ENCODE measurements at regions not wholly inside any gene's neighbourhood (a gene's known extent, or its start where the extent isn't known, plus 50 kb on each side); places are given as distances from the start of the nearest gene placed in this dataset.

- WGBS = 94% methylated on average over 6 of the region's 6 CpGs
- no peak overlapping the region for H3K9ac ChIP-seq (ENCODE audit: low read depth, low read length)
- H3K9me3 ChIP-seq (ENCODE audit: insufficient read depth, low read depth, low read length) = no peaks in the 10 kb centered on the region
- H3K27me3 ChIP-seq (ENCODE audit: insufficient read depth, low read length) = no peaks in the 10 kb centered on the region
- no peak overlapping the region for H3K4me3 ChIP-seq (ENCODE audit: low read length)
- no peak overlapping the region for H3K27ac ChIP-seq (ENCODE audit: low read depth, low read length)
- peaks cover 5% of the 10 kb centered on the region; the same call in 1 of the 2 replicates for H3K4me1 ChIP-seq (ENCODE audit: insufficient read depth, low read length)
- H3K36me3 ChIP-seq (ENCODE audit: insufficient read depth, low read length) = no peaks in the 10 kb centered on the region
Observed at GRCh38 chr7:18153183-18153748, 125.6 kb upstream of the PRPS1L1 start.

GRCh38 chr7:18154726-18155125 lies 127.1 kb upstream of the PRPS1L1 start:
- 75% methylated on average over 4 of the region's 5 CpGs for WGBS
- Histone ChIP-seq H3K27me3 (ENCODE audit: insufficient read depth, low read length) (no peaks in the 10 kb centered on the region), H3K4me3 (ENCODE audit: low read length) (no peak overlapping the region), H3K27ac (ENCODE audit: low read depth, low read length) (no peak overlapping the region), H3K9ac (ENCODE audit: low read depth, low read length) (no peak overlapping the region), H3K4me1 (ENCODE audit: insufficient read depth, low read length) (peaks cover 5% of the 10 kb centered on the region; the same call in 1 of the 2 replicates), H3K9me3 (ENCODE audit: insufficient read depth, low read depth, low read length) (no peaks in the 10 kb centered on the region), H3K36me3 (ENCODE audit: insufficient read depth, low read length) (no peaks in the 10 kb centered on the region)

GRCh38 chr7:18157233-18157632 lies 129.6 kb upstream of the PRPS1L1 start:
- Histone ChIP-seq H3K36me3 (ENCODE audit: insufficient read depth, low read length) (no peaks in the 10 kb centered on the region), H3K27me3 (ENCODE audit: insufficient read depth, low read length) (no peaks in the 10 kb centered on the region), H3K4me1 (ENCODE audit: insufficient read depth, low read length) (peaks cover 5% of the 10 kb centered on the region; the same call in 1 of the 2 replicates), H3K27ac (ENCODE audit: low read depth, low read length) (no peak overlapping the region), H3K9ac (ENCODE audit: low read depth, low read length) (no peak overlapping the region), H3K4me3 (ENCODE audit: low read length) (no peak overlapping the region), H3K9me3 (ENCODE audit: insufficient read depth, low read depth, low read length) (no peaks in the 10 kb centered on the region)
- WGBS = 97% methylated on average over 1 of the region's 1 CpG

- Histone ChIP-seq H3K9ac (ENCODE audit: low read depth, low read length) (no peak overlapping the region), H3K27me3 (ENCODE audit: insufficient read depth, low read length) (no peaks in the 10 kb centered on the region), H3K9me3 (ENCODE audit: insufficient read depth, low read depth, low read length) (no peaks in the 10 kb centered on the region), H3K27ac (ENCODE audit: low read depth, low read length) (no peak overlapping the region), H3K4me3 (ENCODE audit: low read length) (no peak overlapping the region), H3K36me3 (ENCODE audit: insufficient read depth, low read length) (no peaks in the 10 kb centered on the region), H3K4me1 (ENCODE audit: insufficient read depth, low read length) (no peaks in the 10 kb centered on the region)
- WGBS = 91% methylated on average over 1 of the region's 1 CpG
Observed at GRCh38 chr7:18162657-18163056, 135.0 kb upstream of the PRPS1L1 start.

GRCh38 chr7:18163091-18163490 lies 135.4 kb upstream of the PRPS1L1 start:
- Histone ChIP-seq H3K27ac (ENCODE audit: low read depth, low read length) (no peak overlapping the region), H3K27me3 (ENCODE audit: insufficient read depth, low read length) (no peaks in the 10 kb centered on the region), H3K4me1 (ENCODE audit: insufficient read depth, low read length) (no peaks in the 10 kb centered on the region), H3K4me3 (ENCODE audit: low read length) (no peak overlapping the region), H3K9ac (ENCODE audit: low read depth, low read length) (no peak overlapping the region), H3K36me3 (ENCODE audit: insufficient read depth, low read length) (no peaks in the 10 kb centered on the region), H3K9me3 (ENCODE audit: insufficient read depth, low read depth, low read length) (no peaks in the 10 kb centered on the region)
- WGBS = 95% methylated on average over 3 of the region's 3 CpGs

- Histone ChIP-seq H3K27ac (ENCODE audit: low read depth, low read length) (no peak overlapping the region), H3K27me3 (ENCODE audit: insufficient read depth, low read length) (no peaks in the 10 kb centered on the region), H3K9ac (ENCODE audit: low read depth, low read length) (no peak overlapping the region), H3K4me1 (ENCODE audit: insufficient read depth, low read length) (no peaks in the 10 kb centered on the region), H3K36me3 (ENCODE audit: insufficient read depth, low read length) (no peaks in the 10 kb centered on the region), H3K9me3 (ENCODE audit: insufficient read depth, low read depth, low read length) (no peaks in the 10 kb centered on the region), H3K4me3 (ENCODE audit: low read length) (no peak overlapping the region)
- 60% methylated on average over 1 of the region's 1 CpG for WGBS
Observed at GRCh38 chr7:18165166-18165565, 137.5 kb upstream of the PRPS1L1 start.

- H3K36me3 ChIP-seq (ENCODE audit: insufficient read depth, low read length) = no peaks in the 10 kb centered on the region
- no peaks in the 10 kb centered on the region for H3K27me3 ChIP-seq (ENCODE audit: insufficient read depth, low read length)
- WGBS = 97% methylated on average over 2 of the region's 3 CpGs
- H3K4me3 ChIP-seq (ENCODE audit: low read length) = no peak overlapping the region
- H3K9ac ChIP-seq (ENCODE audit: low read depth, low read length) = no peak overlapping the region
- H3K4me1 ChIP-seq (ENCODE audit: insufficient read depth, low read length) = no peaks in the 10 kb centered on the region
- no peaks in the 10 kb centered on the region for H3K9me3 ChIP-seq (ENCODE audit: insufficient read depth, low read depth, low read length)
- H3K27ac ChIP-seq (ENCODE audit: low read depth, low read length) = no peak overlapping the region
Observed at GRCh38 chr7:18166002-18166401, 138.4 kb upstream of the PRPS1L1 start.

- Histone ChIP-seq H3K36me3 (ENCODE audit: insufficient read depth, low read length) (no peaks in the 10 kb centered on the region), H3K9me3 (ENCODE audit: insufficient read depth, low read depth, low read length) (no peaks in the 10 kb centered on the region), H3K4me3 (ENCODE audit: low read length) (no peak overlapping the region), H3K27me3 (ENCODE audit: insufficient read depth, low read length) (no peaks in the 10 kb centered on the region), H3K27ac (ENCODE audit: low read depth, low read length) (no peak overlapping the region), H3K9ac (ENCODE audit: low read depth, low read length) (no peak overlapping the region), H3K4me1 (ENCODE audit: insufficient read depth, low read length) (no peaks in the 10 kb centered on the region)
- no CpG with 5 or more reads among the region's 1 CpG for WGBS
Observed at GRCh38 chr7:18167815-18168214, 140.2 kb upstream of the PRPS1L1 start.

GRCh38 chr7:18174996-18175395 lies 147.3 kb upstream of the PRPS1L1 start:
- 92% methylated on average over 7 of the region's 7 CpGs for WGBS
- H3K9ac ChIP-seq (ENCODE audit: low read depth, low read length) = no peak overlapping the region
- no peak overlapping the region for H3K4me3 ChIP-seq (ENCODE audit: low read length)
- no peak overlapping the region for H3K27ac ChIP-seq (ENCODE audit: low read depth, low read length)
- H3K9me3 ChIP-seq (ENCODE audit: insufficient read depth, low read depth, low read length) = no peaks in the 10 kb centered on the region
- H3K36me3 ChIP-seq (ENCODE audit: insufficient read depth, low read length) = no peaks in the 10 kb centered on the region
- no peaks in the 10 kb centered on the region for H3K27me3 ChIP-seq (ENCODE audit: insufficient read depth, low read length)
- H3K4me1 ChIP-seq (ENCODE audit: insufficient read depth, low read length) = no peaks in the 10 kb centered on the region

GRCh38 chr7:18175801-18176450 lies 148.3 kb upstream of the PRPS1L1 start:
- Histone ChIP-seq H3K4me1 (ENCODE audit: insufficient read depth, low read length) (no peaks in the 10 kb centered on the region), H3K27ac (ENCODE audit: low read depth, low read length) (no peak overlapping the region), H3K9ac (ENCODE audit: low read depth, low read length) (no peak overlapping the region), H3K4me3 (ENCODE audit: low read length) (no peak overlapping the region), H3K36me3 (ENCODE audit: insufficient read depth, low read length) (no peaks in the 10 kb centered on the region), H3K27me3 (ENCODE audit: insufficient read depth, low read length) (no peaks in the 10 kb centered on the region), H3K9me3 (ENCODE audit: insufficient read depth, low read depth, low read length) (no peaks in the 10 kb centered on the region)
- WGBS = 85% methylated on average over 2 of the region's 2 CpGs

GRCh38 chr7:18177129-18177814 lies 149.6 kb upstream of the PRPS1L1 start:
- no peak overlapping the region for H3K27ac ChIP-seq (ENCODE audit: low read depth, low read length)
- WGBS = 90% methylated on average over 5 of the region's 5 CpGs
- H3K36me3 ChIP-seq (ENCODE audit: insufficient read depth, low read length) = no peaks in the 10 kb centered on the region
- H3K9me3 ChIP-seq (ENCODE audit: insufficient read depth, low read depth, low read length) = no peaks in the 10 kb centered on the region
- no peaks in the 10 kb centered on the region for H3K27me3 ChIP-seq (ENCODE audit: insufficient read depth, low read length)
- no peaks in the 10 kb centered on the region for H3K4me1 ChIP-seq (ENCODE audit: insufficient read depth, low read length)
- H3K4me3 ChIP-seq (ENCODE audit: low read length) = no peak overlapping the region
- H3K9ac ChIP-seq (ENCODE audit: low read depth, low read length) = no peak overlapping the region

Data from HUES64 (cell line).